MM.1S (cell line): ENCODE measurements at regions not wholly inside any gene's neighbourhood (a gene's known extent, or its start where the extent isn't known, plus 50 kb on each side); places are given as distances from the start of the nearest gene placed in this dataset.

Source experiments
- CTCF ChIP-seq: fragments of 300-600 bp; sonication (generic); IDR thresholded peaks from 2 replicates; pipeline ENCODE4 v1.5.1; 2016; ENCODE audit warnings: antibody characterized with exemption, low read length, mixed read lengths
- EZH2phosphoT487 ChIP-seq: fragments of 300-600 bp; sonication (generic); IDR thresholded peaks from 2 replicates; pipeline ENCODE4 v1.6.1; 2018; ENCODE audit warnings: antibody characterized with exemption, low read length

GRCh38 chr7:43018446-43018845, 86.3 kb downstream of the MRPL32 start:
- TF ChIP-seq CTCF (no peak), EZH2phosphoT487 (no peak)
